K562 (cell line): ENCODE measurements at regions not wholly inside any gene's neighbourhood (a gene's known extent, or its start where the extent isn't known, plus 50 kb on each side); places are given as distances from the start of the nearest gene placed in this dataset.

Experiments used
- ATAC-seq: fragments of 200-7000 bp; cut with Tn5 transposase; 3 replicates; pipeline ENCODE4 v1.9.1; 2020; ENCODE audit warnings: moderate library complexity
- BruUV-seq: library from RNA; stranded (reverse); fragments of 400-500 nt; replicated peaks from 2 replicates; lab custom pipeline; 2021; lab: Mats Ljungman, UMichigan
- CTCF ChIA-PET: fragments of 300-600 bp; formaldehyde crosslinking; extraction: SDS; loops from one replicate; lab custom pipeline; 2021; ENCODE audit warnings: low intra/inter-chr PET ratio; lab: Yijun Ruan, JAX
- POLR2A ChIA-PET: fragments of 300-600, 350-650 bp; sonication (Branson Sonifier 250); formaldehyde crosslinking; extraction: SDS; loops from one replicate; lab custom pipeline; 2021; ENCODE audit warnings: antibody characterized with exemption, inconsistent platforms; lab: Yijun Ruan, JAX
- DNase-seq, 4 experiments: peaks; one replicate each; pipeline versions ENCODE4 v3.0.0 to v3.0.0-alpha.2; 2011 to 2018; ENCODE audit warnings: low spot score in 3 of 4, mixed read lengths in 3 of 4; ENCODE audit errors: extremely low read depth in 1 of 4
- FAIRE-seq: peaks from 2 replicates; lab custom pipeline; 2011; peaks lifted over from hg19 to GRCh38; lab: Jason Lieb, UNC
- H2AFZ ChIP-seq: 2 replicates; pipeline ENCODE4 v1.6.0; 2011; ENCODE audit warnings: low read depth, low read length, control low read depth, inconsistent platforms
- H3K27ac ChIP-seq: fragments of 200-600 bp; 3 replicates; pipeline ENCODE4 v1.8.0; 2011; ENCODE audit warnings: low read depth, mild to moderate bottlenecking, control low read depth, inconsistent platforms, low read length, moderate library complexity, mixed read lengths; ENCODE audit errors: extremely low read depth
- H3K27me3 ChIP-seq, 2 experiments: fragments of 300-600 bp in 1 of 2; 2 replicates in 1 of 2; 3 replicates in 1 of 2; pipeline versions ENCODE4 v1.6.0 to v1.8.0; 2011; ENCODE audit warnings: inconsistent platforms in 2 of 2, low read length in 2 of 2, mild to moderate bottlenecking in 1 of 2, mixed read lengths in 1 of 2, moderate library complexity in 1 of 2; ENCODE audit not compliant: control insufficient read depth in 2 of 2, insufficient read depth in 2 of 2
- H3K36me3 ChIP-seq: fragments of 300-600 bp; 3 replicates; pipeline ENCODE4 v1.8.0; 2011; ENCODE audit warnings: mild to moderate bottlenecking, low read length, inconsistent platforms; ENCODE audit not compliant: control insufficient read depth, insufficient read depth
- H3K4me1 ChIP-seq, 2 experiments: fragments of 200-600 bp in 1 of 2; replicated peaks in 1 of 2; 2 replicates in 1 of 2; 3 replicates in 1 of 2; pipeline versions ENCODE4 v1.5.1 to v1.8.0; 2011; ENCODE audit warnings: inconsistent platforms in 2 of 2, low read length in 2 of 2, mild to moderate bottlenecking in 1 of 2, mixed read lengths in 1 of 2, moderate library complexity in 1 of 2; ENCODE audit not compliant: control insufficient read depth in 2 of 2, insufficient read depth in 2 of 2
- H3K4me2 ChIP-seq: 2 replicates; pipeline ENCODE4 v1.6.1; 2011; ENCODE audit warnings: low read length, control low read depth, inconsistent platforms, mixed read lengths; ENCODE audit not compliant: insufficient read depth
- H3K4me3 ChIP-seq: fragments of 200-600 bp; sonication (generic), shearing (Covaris generic); 2 replicates; pipeline ENCODE4 v1.5.1; 2016; ENCODE audit warnings: control low read depth, inconsistent platforms
- H3K79me2 ChIP-seq: fragments of 200-600 bp; 3 replicates; pipeline ENCODE4 v1.8.0; 2011; ENCODE audit warnings: low read length, inconsistent platforms; ENCODE audit not compliant: control insufficient read depth, insufficient read depth
- H3K9ac ChIP-seq, 2 experiments: 2 replicates each; pipeline versions ENCODE4 v1.6.0 to v1.6.1; 2011; ENCODE audit warnings: low read depth in 2 of 2, low read length in 2 of 2, control low read depth in 1 of 2, inconsistent platforms in 1 of 2, mild to moderate bottlenecking in 1 of 2, mixed read lengths in 1 of 2; ENCODE audit not compliant: insufficient read depth in 1 of 2
- H3K9me1 ChIP-seq: one replicate; pipeline ENCODE4 v1.6.0; 2011; ENCODE audit warnings: inconsistent platforms, mild to moderate bottlenecking, low read length, moderate library complexity; ENCODE audit not compliant: control insufficient read depth, insufficient read depth
- H3K9me3 ChIP-seq: replicated peaks from 2 replicates; pipeline ENCODE4 v1.5.1; 2011; ENCODE audit warnings: low read depth, low read length, inconsistent platforms; ENCODE audit not compliant: control insufficient read depth, insufficient read depth
- H4K20me1 ChIP-seq: replicated peaks from 2 replicates; pipeline ENCODE4 v1.6.1; 2011; ENCODE audit warnings: low read length, inconsistent platforms, mixed read lengths; ENCODE audit not compliant: control insufficient read depth, insufficient read depth
- FOXJ2 ChIP-seq: fragments of 200-800 bp; sonication (Bioruptor generic); IDR thresholded peaks from 2 replicates; pipeline ENCODE4 v1.6.1; 2016; ENCODE audit warnings: missing genetic modification characterization, missing compliant biosample characterization
- HDAC1 ChIP-seq, 2 experiments: fragments of 450-650 bp; IDR thresholded peaks; 2 replicates each; pipeline ENCODE4 v1.6.1; 2016 to 2017; ENCODE audit warnings: inconsistent platforms in 1 of 2, mild to moderate bottlenecking in 1 of 2, moderate library complexity in 1 of 2
- KHSRP ChIP-seq: fragments of 450-650 bp; IDR thresholded peaks from 2 replicates; pipeline ENCODE4 v1.6.1; 2017
- SAFB ChIP-seq: fragments of 200-400 bp; formaldehyde crosslinking; IDR thresholded peaks from 2 replicates; pipeline ENCODE4 v1.6.1; 2017; ENCODE audit warnings: low read depth, low read length, borderline replicate concordance
- TSC22D4 ChIP-seq: fragments of 450-650 bp; IDR thresholded peaks from 2 replicates; pipeline ENCODE4 v1.6.1; 2016; ENCODE audit warnings: missing genetic modification characterization, missing biosample characterization, control low read depth
- WGBS: fragments of 100-300 bp; shearing (Covaris generic); methylation state at CpG from one replicate; pipeline ENCODE4 v1.1.6; 2016; ENCODE audit warnings: low coverage, mixed read lengths; ENCODE audit not compliant: insufficient coverage; ENCODE audit errors: missing lambda C conversion rate; 5-methylcytosine and 5-hydroxymethylcytosine counted together
- in situ Hi-C: fragments of 300-500 bp; cut with MboI; formaldehyde crosslinking; loops from 4 replicates; pipeline ENCODE4 v1.15.0; 2018; ENCODE audit warnings: inconsistent platforms, mixed read lengths
- intact Hi-C: fragments of 100-400 bp; cut with micrococcal nuclease; formaldehyde crosslinking; loops from 2 replicates; pipeline ENCODE4 v1.14.2; 2022
- TF ChIP-seq, protein P1 (sequence below): sonication (generic); formaldehyde crosslinking; IDR thresholded peaks from 2 replicates; pipeline ENCODE4 v1.9.0; 2022; ENCODE audit warnings: mild to moderate bottlenecking, missing genetic modification reagents

DNA sequence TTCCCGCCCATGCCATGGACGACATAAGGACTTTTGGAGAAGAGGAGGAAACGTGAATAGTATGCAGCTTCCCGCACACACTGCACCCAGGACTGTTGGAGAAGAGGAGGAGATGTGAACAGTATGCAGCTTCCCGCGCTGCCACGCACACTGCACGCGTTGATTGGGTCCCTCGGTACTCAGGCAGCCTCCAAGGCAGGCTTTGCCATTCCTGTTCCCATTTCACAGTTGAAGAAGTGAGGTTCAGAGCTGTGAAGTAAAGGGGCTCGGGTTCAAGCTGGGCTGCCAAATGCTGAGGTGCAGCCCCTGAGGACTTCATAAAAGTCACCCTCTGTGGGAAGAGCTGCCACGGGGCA, 147.9 kb upstream of the FAM20C start (continued):
- no peak for TF ChIP-seq TSC22D4
- TF ChIP-seq HDAC1 (IDR thresholded peaks at IDR 0.05), result no peak
- no peak for TF ChIP-seq SAFB

DNA sequence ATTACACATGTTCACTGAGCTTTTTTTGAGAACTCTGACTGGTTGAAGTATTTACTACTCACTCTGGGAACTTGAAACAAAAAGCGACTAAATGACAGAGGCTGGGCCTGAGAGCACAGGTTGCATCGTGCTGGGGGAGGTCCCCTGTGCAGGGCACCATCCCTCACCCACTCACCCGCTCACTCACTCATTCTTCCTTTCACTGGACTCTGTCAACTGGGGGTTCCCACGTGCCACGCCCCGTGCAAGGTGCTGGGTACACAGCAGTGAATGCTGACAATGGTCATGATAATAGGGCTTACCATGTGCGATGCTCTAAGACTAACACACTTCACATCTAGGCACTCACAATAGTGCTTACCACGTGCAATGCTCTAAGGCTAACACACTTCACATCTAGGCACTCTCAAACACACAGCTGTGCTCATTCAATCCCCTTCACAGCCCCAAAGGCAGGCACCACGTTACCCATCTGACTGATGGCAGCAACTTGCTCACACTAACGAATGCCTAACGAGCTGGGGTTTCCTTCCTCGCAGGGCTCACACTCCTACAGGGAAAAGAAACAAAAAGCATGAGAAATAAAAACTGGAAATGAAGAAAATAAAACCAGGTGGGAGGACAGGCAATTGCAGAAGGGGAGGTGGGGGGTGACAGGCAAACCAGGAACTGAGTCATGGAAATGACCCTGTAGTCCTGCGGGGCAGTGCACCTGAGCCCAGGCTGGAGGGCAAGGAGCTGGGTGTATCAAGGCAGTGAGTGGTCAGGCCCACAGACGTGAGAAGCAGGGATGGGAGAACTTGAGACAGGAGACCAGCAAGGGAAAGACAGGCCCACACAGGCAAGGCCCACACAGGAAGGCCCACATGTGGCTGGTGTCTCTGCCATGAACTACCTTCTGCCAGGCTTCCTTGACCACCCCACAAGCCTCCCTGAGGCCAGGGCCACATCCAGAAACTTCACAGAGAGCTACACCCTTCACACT, 147.0 kb upstream of the FAM20C start:
- ChIA-PET POLR2A (interaction anchor here (1.1 kb wide), 1 partner anchor 38 kb away, joined by 3 read pairs; no protein-coding TSS in a partner anchor), CTCF (no interaction called here)
- no peak for DNase-seq
- no peaks in the 10 kb centered on the region for H3K79me2 ChIP-seq
- no peak for TF ChIP-seq KHSRP
- TF ChIP-seq FOXJ2 (tag), result no peak
- TF ChIP-seq, protein P1, sequence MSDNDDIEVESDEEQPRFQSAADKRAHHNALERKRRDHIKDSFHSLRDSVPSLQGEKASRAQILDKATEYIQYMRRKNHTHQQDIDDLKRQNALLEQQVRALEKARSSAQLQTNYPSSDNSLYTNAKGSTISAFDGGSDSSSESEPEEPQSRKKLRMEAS (CRISPR knock-in tag), result peak; percentile 14; the same call in 1 of the 2 replicates
- H3K4me3 ChIP-seq, result no peak overlapping the region
- no peaks in the 10 kb centered on the region for H3K36me3 ChIP-seq
- peaks cover 51 to 67% of the 10 kb centered on the region in 2 experiments for H3K27me3 ChIP-seq
- H3K4me1 ChIP-seq, result peaks cover 0 to 4% of the 10 kb centered on the region in 2 experiments; a peak in 1 of 5 replicates
- ATAC-seq, result no peak
- no peak overlapping the region for H3K9ac ChIP-seq
- no peak overlapping the region for H2AFZ ChIP-seq
- H3K27ac ChIP-seq, result no peak overlapping the region
- intact Hi-C loops (no loop called here), in situ Hi-C loops (no loop called here)
- 2% methylated on average over 14 of the region's 14 CpGs for WGBS
- H3K4me2 ChIP-seq, result no peak overlapping the region
- BruUV-seq, result no TSS peak
- no peaks in the 10 kb centered on the region for H3K9me3 ChIP-seq
- no peaks in the 10 kb centered on the region for H3K9me1 ChIP-seq
- no peak for FAIRE-seq
- peaks cover 3% of the 10 kb centered on the region for H4K20me1 ChIP-seq
